Suprapubic skin (tissue), 3 donors: ENCODE measurements at regions not wholly inside any gene's neighbourhood (a gene's known extent, or its start where the extent isn't known, plus 50 kb on each side); places are given as distances from the start of the nearest gene placed in this dataset.

ENCODE experiments used
- CTCF ChIP-seq, 2 donors: fragments of 200-600 bp in 1 of 2; fragments of 450-650 bp in 1 of 2; sonication (generic) in 1 of 2; IDR thresholded peaks; one replicate each; pipeline ENCODE4 v1.5.1; 2016 to 2019; ENCODE audit warnings: antibody characterized with exemption in 2 of 2, mild to moderate bottlenecking in 1 of 2, moderate library complexity in 1 of 2
- POLR2A ChIP-seq, 2 donors: fragments of 450-650 bp; IDR thresholded peaks; one replicate each; pipeline ENCODE4 v1.6.1; 2017; ENCODE audit warnings: antibody characterized with exemption in 2 of 2, mild to moderate bottlenecking in 2 of 2, moderate library complexity in 2 of 2

- TF ChIP-seq CTCF (IDR thresholded peaks at IDR 0.05) (no peak), POLR2A (IDR thresholded peaks at IDR 0.05) (no peak)
Observed at GRCh38 chr3:187913617-187914033, 168.4 kb upstream of the BCL6 start.
